ENCODE measurements at regions not wholly inside any gene's neighbourhood (a gene's known extent, or its start where the extent isn't known, plus 50 kb on each side); places are given as distances from the start of the nearest gene placed in this dataset.
A peak's percentile ranks its signal among the peaks of the same experiment; 100 is the strongest.

DNA sequence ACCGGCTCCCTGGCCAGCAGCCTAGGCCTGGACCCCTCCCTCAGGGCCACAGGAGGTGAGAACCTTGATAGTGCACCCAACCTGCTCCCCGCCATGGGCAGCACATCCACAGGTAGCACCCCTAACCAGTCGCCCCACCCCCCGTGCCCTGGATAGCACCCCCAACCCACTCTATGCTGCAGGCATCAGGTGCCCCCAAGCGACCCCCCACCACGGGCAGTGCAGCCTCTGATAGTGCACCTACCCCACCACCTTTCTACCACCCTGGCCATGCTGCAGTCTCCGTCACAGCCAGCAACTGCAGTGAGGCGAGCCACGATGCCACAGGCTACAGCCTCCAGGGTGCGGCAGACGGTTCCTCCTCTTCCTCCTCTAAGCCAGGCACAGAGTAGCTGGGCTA, 55.6 kb downstream of the SOWAHC start:
- TF ChIP-seq EP300 (IDR thresholded peaks at IDR 0.05; ENCODE audit: low read depth) (no peak), POLR2AphosphoS5 (IDR thresholded peaks at IDR 0.05) (no peak), POLR2A (IDR thresholded peaks at IDR 0.05) (no peak)
- TF ChIP-seq, protein P1, sequence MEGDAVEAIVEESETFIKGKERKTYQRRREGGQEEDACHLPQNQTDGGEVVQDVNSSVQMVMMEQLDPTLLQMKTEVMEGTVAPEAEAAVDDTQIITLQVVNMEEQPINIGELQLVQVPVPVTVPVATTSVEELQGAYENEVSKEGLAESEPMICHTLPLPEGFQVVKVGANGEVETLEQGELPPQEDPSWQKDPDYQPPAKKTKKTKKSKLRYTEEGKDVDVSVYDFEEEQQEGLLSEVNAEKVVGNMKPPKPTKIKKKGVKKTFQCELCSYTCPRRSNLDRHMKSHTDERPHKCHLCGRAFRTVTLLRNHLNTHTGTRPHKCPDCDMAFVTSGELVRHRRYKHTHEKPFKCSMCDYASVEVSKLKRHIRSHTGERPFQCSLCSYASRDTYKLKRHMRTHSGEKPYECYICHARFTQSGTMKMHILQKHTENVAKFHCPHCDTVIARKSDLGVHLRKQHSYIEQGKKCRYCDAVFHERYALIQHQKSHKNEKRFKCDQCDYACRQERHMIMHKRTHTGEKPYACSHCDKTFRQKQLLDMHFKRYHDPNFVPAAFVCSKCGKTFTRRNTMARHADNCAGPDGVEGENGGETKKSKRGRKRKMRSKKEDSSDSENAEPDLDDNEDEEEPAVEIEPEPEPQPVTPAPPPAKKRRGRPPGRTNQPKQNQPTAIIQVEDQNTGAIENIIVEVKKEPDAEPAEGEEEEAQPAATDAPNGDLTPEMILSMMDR (IDR thresholded peaks at IDR 0.05), result no peak
- in situ Hi-C loops (cut with MboI; ENCODE audit: low pct_ligation_motif_present in 1 of 4, low pct_unique_long_range_greater_than_20kb in 1 of 4, low sequenced_read_pairs in 3 of 4) (no loop called here), intact Hi-C loops (cut with DNase I; ENCODE audit: low total_unique reads) (no loop called here)
- H3K4me3 ChIP-seq, result no peak overlapping the region
- WGBS, 2 donors (ENCODE audit: low coverage in 1 of 2), result 87 to 89% methylated on average over 3 to 11 of the region's 11 CpGs
- no peaks in the 10 kb centered on the region for H3K36me3 ChIP-seq
- H3K27me3 ChIP-seq, result no peaks in the 10 kb centered on the region
- no peak overlapping the region for H3K27ac ChIP-seq
- no peak for DNase-seq
- H3K4me1 ChIP-seq, result peaks cover 0 to 7% (median 3%) of the 10 kb centered on the region in 4 donors
- no peaks in the 10 kb centered on the region for H3K9me3 ChIP-seq

DNA sequence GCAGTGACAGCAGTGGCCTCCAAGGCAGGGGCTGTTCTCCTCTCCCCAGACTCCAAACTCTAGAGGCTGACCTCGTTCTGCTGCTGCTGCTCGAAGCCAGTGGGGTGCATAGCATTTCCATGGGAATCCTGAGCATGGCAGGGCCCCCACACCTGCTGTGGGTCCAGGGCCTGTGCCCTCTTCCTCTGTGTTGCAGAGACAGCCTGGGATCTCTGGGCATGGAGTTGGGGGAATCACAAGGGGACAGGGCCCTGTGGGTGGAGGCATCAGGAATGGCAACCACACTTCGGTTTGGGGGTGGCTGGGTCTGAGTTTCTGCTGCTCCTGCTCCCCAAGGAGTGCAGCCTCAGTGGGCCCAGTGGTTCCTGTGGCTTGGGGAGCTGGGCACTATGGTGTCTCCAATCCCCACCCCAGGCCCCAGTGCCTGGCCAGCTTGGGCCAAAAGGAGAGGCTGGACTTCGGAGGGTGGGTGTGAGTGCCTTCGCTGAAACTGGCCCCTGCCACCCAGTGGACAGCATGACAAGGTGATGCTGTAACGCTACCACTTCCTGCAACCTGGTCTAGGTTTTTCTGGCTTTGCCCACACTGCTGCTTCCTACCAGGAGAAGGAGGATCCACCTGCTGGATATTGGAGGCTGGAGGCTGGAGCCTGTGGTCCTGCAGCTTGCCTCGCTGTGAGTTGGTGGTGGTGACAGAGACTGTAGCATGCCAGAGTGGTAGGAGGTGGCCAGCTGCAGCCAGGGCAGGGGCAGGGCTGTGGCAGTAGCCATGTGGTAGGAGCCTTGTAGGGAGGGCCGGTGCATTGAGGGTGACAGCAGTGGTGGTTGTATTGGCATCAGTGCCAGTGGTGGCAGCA, 56.6 kb downstream of the SOWAHC start:
- Histone ChIP-seq H3K4me3 (no peak overlapping the region), H3K4me1 (peaks cover 0 to 16% (median 11%) of the 10 kb centered on the region in 4 donors), H3K27ac (no peak overlapping the region), H3K9me3 (no peaks in the 10 kb centered on the region), H3K27me3 (no peaks in the 10 kb centered on the region), H3K36me3 (no peaks in the 10 kb centered on the region)
- no peak for DNase-seq
- 80 to 85% methylated on average over 1 to 8 of the region's 8 CpGs for WGBS, 2 donors (ENCODE audit: low coverage in 1 of 2)
- intact Hi-C loops (cut with DNase I; ENCODE audit: low total_unique reads) (no loop called here), in situ Hi-C loops (cut with MboI; ENCODE audit: low pct_ligation_motif_present in 1 of 4, low pct_unique_long_range_greater_than_20kb in 1 of 4, low sequenced_read_pairs in 3 of 4) (no loop called here)
- no peak for TF ChIP-seq POLR2A (IDR thresholded peaks at IDR 0.05)
- TF ChIP-seq POLR2AphosphoS5 (IDR thresholded peaks at IDR 0.05), result no peak
- TF ChIP-seq EP300 (IDR thresholded peaks at IDR 0.05; ENCODE audit: low read depth), result no peak
- TF ChIP-seq, protein P1 (IDR thresholded peaks at IDR 0.05), result no peak

DNA sequence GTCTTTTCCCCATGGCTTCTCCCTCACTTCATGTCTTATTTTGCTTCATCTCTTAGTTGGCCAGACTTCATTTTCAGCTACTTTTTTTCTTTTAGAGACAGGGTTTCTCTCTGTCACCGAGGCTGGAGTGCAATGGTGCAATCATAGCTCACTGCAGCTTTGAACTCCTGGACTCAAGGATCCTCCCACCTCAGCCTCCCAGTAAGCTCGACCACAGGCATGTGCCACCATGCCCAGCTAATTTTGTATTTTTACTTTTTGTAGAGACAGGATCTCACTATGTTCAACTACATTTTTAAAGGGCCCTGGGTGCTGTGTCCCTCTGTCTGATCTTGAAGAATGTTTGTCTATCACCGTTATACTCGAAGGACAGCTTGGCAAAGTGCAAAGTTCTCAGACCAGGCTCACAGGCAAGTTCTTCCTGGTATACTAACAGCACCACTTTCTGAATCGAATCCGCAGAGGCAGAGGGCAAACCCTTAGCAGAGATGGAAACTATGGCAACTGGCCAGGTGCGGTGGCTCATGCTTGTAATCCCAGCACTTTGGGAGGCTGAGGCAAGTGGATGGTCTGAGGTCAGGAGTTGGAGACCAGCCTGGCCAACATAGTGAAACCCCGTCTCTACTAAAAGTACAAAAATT, 60.9 kb downstream of the SOWAHC start:
- Histone ChIP-seq H3K36me3 (no peaks in the 10 kb centered on the region), H3K27ac (peak overlapping the region; percentile 82 to 87 (median 84)), H3K9me3 (no peaks in the 10 kb centered on the region), H3K4me3 (peak overlapping the region in 1 of 4 donors; percentile 25), H3K27me3 (no peaks in the 10 kb centered on the region), H3K4me1 (peaks cover 13 to 58% (median 49%) of the 10 kb centered on the region in 4 donors)
- TF ChIP-seq POLR2AphosphoS5 (IDR thresholded peaks at IDR 0.05), result peak in 2 of 3 donors; percentile 26 to 34
- TF ChIP-seq, protein P1 (IDR thresholded peaks at IDR 0.05), result no peak
- TF ChIP-seq POLR2A (IDR thresholded peaks at IDR 0.05), result no peak
- no peak for TF ChIP-seq EP300 (IDR thresholded peaks at IDR 0.05; ENCODE audit: low read depth)
- DNase-seq, result peak; percentile 76
- in situ Hi-C loops (cut with MboI; ENCODE audit: low pct_ligation_motif_present in 1 of 4, low pct_unique_long_range_greater_than_20kb in 1 of 4, low sequenced_read_pairs in 3 of 4), result no loop called here
- 43% methylated on average over 1 to 8 of the region's 8 CpGs for WGBS, 2 donors (ENCODE audit: low coverage in 1 of 2)
- intact Hi-C loops (cut with DNase I; ENCODE audit: low total_unique reads), result no loop called here

DNA sequence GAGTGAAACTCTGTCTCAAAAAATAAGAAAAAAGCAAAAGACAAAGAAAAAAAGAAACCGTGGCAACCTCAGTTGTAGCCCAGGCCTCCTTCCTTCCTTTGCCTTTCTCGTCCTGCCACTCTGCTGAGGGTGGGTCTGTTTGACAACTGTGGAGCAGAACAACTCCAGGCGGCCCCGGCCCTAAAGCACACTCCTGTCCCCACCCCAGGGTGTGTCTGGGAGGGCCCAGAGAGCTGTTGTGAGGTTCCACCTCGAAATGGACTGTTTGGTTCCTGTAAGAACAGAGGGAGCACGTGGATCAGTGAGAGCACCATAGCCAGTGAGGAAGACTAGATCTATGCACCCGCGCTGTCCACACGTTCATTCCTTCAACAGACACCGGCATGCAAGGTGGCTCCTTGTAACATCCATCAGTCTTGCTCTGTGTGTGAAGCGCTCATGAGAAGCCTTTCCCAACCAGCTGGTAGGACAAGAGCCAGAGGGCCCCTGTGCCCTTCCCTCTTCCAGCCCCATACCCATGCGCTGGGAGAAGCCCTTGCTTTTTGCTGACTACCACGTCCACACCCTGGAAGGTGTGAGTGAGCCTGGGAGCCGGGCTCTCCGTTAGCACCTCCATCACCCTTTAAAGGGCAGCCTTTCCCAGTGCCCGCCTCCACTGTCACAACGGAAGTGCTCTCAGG, 61.6 kb downstream of the SOWAHC start:
- no peaks in the 10 kb centered on the region for H3K9me3 ChIP-seq
- peaks cover 16 to 66% (median 54%) of the 10 kb centered on the region in 4 donors for H3K4me1 ChIP-seq
- TF ChIP-seq, protein P1 (IDR thresholded peaks at IDR 0.05), result no peak
- TF ChIP-seq EP300 (IDR thresholded peaks at IDR 0.05; ENCODE audit: low read depth), result no peak
- TF ChIP-seq POLR2AphosphoS5 (IDR thresholded peaks at IDR 0.05), result peak in 2 of 3 donors; percentile 60 to 78
- TF ChIP-seq POLR2A (IDR thresholded peaks at IDR 0.05), result peak; percentile 70
- H3K27me3 ChIP-seq, result no peaks in the 10 kb centered on the region
- intact Hi-C loops (cut with DNase I; ENCODE audit: low total_unique reads) (no loop called here), in situ Hi-C loops (cut with MboI; ENCODE audit: low pct_ligation_motif_present in 1 of 4, low pct_unique_long_range_greater_than_20kb in 1 of 4, low sequenced_read_pairs in 3 of 4) (no loop called here)
- peak overlapping the region; percentile 82 to 87 (median 84) for H3K27ac ChIP-seq
- H3K36me3 ChIP-seq, result no peaks in the 10 kb centered on the region
- DNase-seq, result peak; percentile 91
- WGBS, 2 donors (ENCODE audit: low coverage in 1 of 2), result 42 to 53% methylated on average over 9 to 17 of the region's 17 CpGs
- H3K4me3 ChIP-seq, result peak overlapping the region in 1 of 4 donors; percentile 25

Measured in transverse colon (tissue), 4 donors.